Right lobe of liver (tissue), 4 donors: ENCODE measurements at regions not wholly inside any gene's neighbourhood (a gene's known extent, or its start where the extent isn't known, plus 50 kb on each side); places are given as distances from the start of the nearest gene placed in this dataset.

ENCODE experiments used
- CTCF ChIP-seq, 4 donors: fragments of 200-600 bp in 3 of 4; fragments of 450-650 bp in 1 of 4; IDR thresholded peaks; one replicate each; pipeline versions ENCODE4 v1.5.1 to v1.8.0; 2016 to 2022; ENCODE audit warnings: antibody characterized with exemption in 4 of 4, mild to moderate bottlenecking in 2 of 4
- POLR2A ChIP-seq: fragments of 450-650 bp; IDR thresholded peaks from one replicate; pipeline ENCODE4 v1.6.1; 2017; ENCODE audit warnings: antibody characterized with exemption, mild to moderate bottlenecking
- donor health status: DM: no; HTN: no; CAD: no.
- donor health status: DM: no; HTN: no; CAD: no.
- donor health status: DM: no; HTN: yes; CAD: no.

GRCh38 chr6:132887204-132887603 is 72.8 kb downstream of the RPS12 start:
- TF ChIP-seq CTCF (IDR thresholded peaks at IDR 0.05) (no peak), POLR2A (no peak)
